GM19397 (cell line): ENCODE measurements at regions not wholly inside any gene's neighbourhood (a gene's known extent, or its start where the extent isn't known, plus 50 kb on each side); places are given as distances from the start of the nearest gene placed in this dataset.

ENCODE experiments used
- ATAC-seq: cut with Tn5 transposase; IDR thresholded peaks from one replicate; pipeline ENCODE4 v1.9.1; 2021; ENCODE audit warnings: mild to moderate bottlenecking, moderate library complexity; ENCODE audit not compliant: unreplicated experiment

GRCh38 chr6:104428184-104428583 lies 431.5 kb downstream of the HACE1 start:
- ATAC-seq: no peak

GRCh38 chr6:104423691-104424090 lies 436.0 kb downstream of the HACE1 start:
- ATAC-seq: no peak

- ATAC-seq: no peak
These were observed 438.1 kb downstream of the HACE1 start for GRCh38 chr6:104421650-104422049.

GRCh38 chr6:104418839-104419238 lies 440.9 kb downstream of the HACE1 start:
- no peak for ATAC-seq

- ATAC-seq: no peak
These were observed 441.6 kb downstream of the HACE1 start for GRCh38 chr6:104418125-104418524.

- ATAC-seq: no peak
These were observed 445.0 kb downstream of the HACE1 start for GRCh38 chr6:104414723-104415122.

- no peak for ATAC-seq
These were observed 446.0 kb downstream of the HACE1 start for GRCh38 chr6:104413767-104414166.

- ATAC-seq: no peak
These were observed 448.4 kb downstream of the HACE1 start for GRCh38 chr6:104411302-104411701.

- ATAC-seq: no peak
These were observed 449.8 kb downstream of the HACE1 start for GRCh38 chr6:104409913-104410312.

- ATAC-seq: no peak
These were observed 451.8 kb downstream of the HACE1 start for GRCh38 chr6:104407957-104408356.

GRCh38 chr6:104404377-104404776 lies 455.3 kb downstream of the HACE1 start:
- no peak for ATAC-seq

- ATAC-seq: no peak
These were observed 457.1 kb downstream of the HACE1 start for GRCh38 chr6:104402572-104402971.

GRCh38 chr6:104401926-104402325 lies 457.8 kb downstream of the HACE1 start:
- no peak for ATAC-seq

GRCh38 chr6:104400844-104401243 lies 458.9 kb downstream of the HACE1 start:
- no peak for ATAC-seq

- no peak for ATAC-seq
These were observed 463.6 kb downstream of the HACE1 start for GRCh38 chr6:104396077-104396476.

- ATAC-seq: no peak
These were observed 477.8 kb downstream of the HACE1 start for GRCh38 chr6:104381907-104382306.

- ATAC-seq: no peak
These were observed 494.1 kb downstream of the HACE1 start for GRCh38 chr6:104365451-104366234.

GRCh38 chr6:104357928-104358327 lies 501.8 kb downstream of the HACE1 start:
- no peak for ATAC-seq

GRCh38 chr6:104356197-104356596 lies 503.5 kb downstream of the HACE1 start:
- ATAC-seq: no peak

GRCh38 chr6:104349191-104349590 lies 510.5 kb downstream of the HACE1 start:
- no peak for ATAC-seq

- no peak for ATAC-seq
These were observed 515.5 kb downstream of the HACE1 start for GRCh38 chr6:104344223-104344622.

GRCh38 chr6:104332364-104332763 lies 527.4 kb downstream of the HACE1 start:
- ATAC-seq: no peak
